Glomerular visceral epithelial cell (primary cell): ENCODE measurements at regions not wholly inside any gene's neighbourhood (a gene's known extent, or its start where the extent isn't known, plus 50 kb on each side); places are given as distances from the start of the nearest gene placed in this dataset.

ENCODE experiments used
- DNase-seq: peaks from one replicate; pipeline ENCODE4 v3.0.0-alpha.2; 2016; ENCODE audit errors: extremely low spot score

GRCh38 chr9:107999890-108000289 lies 510.3 kb upstream of the KLF4 start:
- no peak for DNase-seq

- DNase-seq: no peak
These were observed 509.4 kb upstream of the KLF4 start for GRCh38 chr9:107999011-107999410.

- DNase-seq: no peak
These were observed 505.1 kb upstream of the KLF4 start for GRCh38 chr9:107994648-107995047.

GRCh38 chr9:107992271-107992670 lies 502.7 kb upstream of the KLF4 start:
- no peak for DNase-seq

- DNase-seq: no peak
These were observed 502.0 kb upstream of the KLF4 start for GRCh38 chr9:107991581-107991980.

- no peak for DNase-seq
These were observed 500.0 kb upstream of the KLF4 start for GRCh38 chr9:107989544-107989943.

GRCh38 chr9:107989099-107989498 lies 499.5 kb upstream of the KLF4 start:
- no peak for DNase-seq

- DNase-seq: no peak
These were observed 495.4 kb upstream of the KLF4 start for GRCh38 chr9:107984956-107985355.

GRCh38 chr9:107983762-107984161 lies 494.2 kb upstream of the KLF4 start:
- no peak for DNase-seq

- DNase-seq: no peak
These were observed 493.6 kb upstream of the KLF4 start for GRCh38 chr9:107983181-107983603.

- no peak for DNase-seq
These were observed 493.2 kb upstream of the KLF4 start for GRCh38 chr9:107982745-107983144.

- no peak for DNase-seq
These were observed 492.4 kb upstream of the KLF4 start for GRCh38 chr9:107982001-107982400.

- no peak for DNase-seq
These were observed 491.4 kb upstream of the KLF4 start for GRCh38 chr9:107980984-107981383.

GRCh38 chr9:107976767-107977166 lies 487.2 kb upstream of the KLF4 start:
- no peak for DNase-seq

- no peak for DNase-seq
These were observed 485.9 kb upstream of the KLF4 start for GRCh38 chr9:107975426-107976010.

- no peak for DNase-seq
These were observed 483.9 kb upstream of the KLF4 start for GRCh38 chr9:107973451-107973850.

- DNase-seq: no peak
These were observed 482.8 kb upstream of the KLF4 start for GRCh38 chr9:107972346-107972745.

- no peak for DNase-seq
These were observed 481.7 kb upstream of the KLF4 start for GRCh38 chr9:107971241-107971640.

GRCh38 chr9:107970726-107971125 lies 481.2 kb upstream of the KLF4 start:
- no peak for DNase-seq

GRCh38 chr9:107969727-107970126 lies 480.2 kb upstream of the KLF4 start:
- no peak for DNase-seq

GRCh38 chr9:107969141-107969540 lies 479.6 kb upstream of the KLF4 start:
- no peak for DNase-seq

- no peak for DNase-seq
These were observed 473.7 kb upstream of the KLF4 start for GRCh38 chr9:107963246-107963645.

GRCh38 chr9:107960916-107961315 lies 471.3 kb upstream of the KLF4 start:
- DNase-seq: no peak

- DNase-seq: no peak
These were observed 464.7 kb upstream of the KLF4 start for GRCh38 chr9:107954312-107954711.
